Ovary (tissue), 3 donors: ENCODE measurements at regions not wholly inside any gene's neighbourhood (a gene's known extent, or its start where the extent isn't known, plus 50 kb on each side); places are given as distances from the start of the nearest gene placed in this dataset.

ENCODE experiments used
- CTCF ChIP-seq, 3 donors: fragments of 450-650 bp in 2 of 3; fragments of 200-600 bp in 1 of 3; IDR thresholded peaks; one replicate each; pipeline versions ENCODE4 v1.5.1 to v1.8.0; 2016 to 2022; ENCODE audit warnings: antibody characterized with exemption in 3 of 3, mild to moderate bottlenecking in 1 of 3
- EP300 ChIP-seq: sonication (generic); formaldehyde crosslinking; IDR thresholded peaks from one replicate; pipeline ENCODE4 v1.6.1; 2017; ENCODE audit warnings: antibody characterized with exemption
- POLR2A ChIP-seq: fragments of 450-650 bp; IDR thresholded peaks from one replicate; pipeline ENCODE4 v1.6.1; 2017; ENCODE audit warnings: antibody characterized with exemption, mild to moderate bottlenecking, moderate library complexity
- donor health status: DM: no; HTN: no; CAD: no.

GRCh38 chr1:229943148-229943714, 123.8 kb upstream of the GALNT2 start:
- TF ChIP-seq POLR2A (no peak), CTCF (IDR thresholded peaks at IDR 0.05) (no peak), EP300 (no peak)
